IPS DF 4.7 (cell line): ENCODE measurements at regions not wholly inside any gene's neighbourhood (a gene's known extent, or its start where the extent isn't known, plus 50 kb on each side); places are given as distances from the start of the nearest gene placed in this dataset.
"Not testable (repeated sequence)": the region's sequence is repeated elsewhere in the genome, so short reads cannot be mapped to it uniquely, and the experiment has no call there.

ENCODE experiments used
- DNase-seq: peaks from one replicate; pipeline ENCODE4 v3.0.0-alpha.2; 2013; ENCODE audit warnings: low spot score; ENCODE audit errors: extremely low read depth

- DNase-seq = no peak
Observed at GRCh38 chr21:16215663-16216183, 485.9 kb downstream of the USP25 start.

- no peak for DNase-seq
Observed at GRCh38 chr21:16216288-16216962, 486.6 kb downstream of the USP25 start.

DNA sequence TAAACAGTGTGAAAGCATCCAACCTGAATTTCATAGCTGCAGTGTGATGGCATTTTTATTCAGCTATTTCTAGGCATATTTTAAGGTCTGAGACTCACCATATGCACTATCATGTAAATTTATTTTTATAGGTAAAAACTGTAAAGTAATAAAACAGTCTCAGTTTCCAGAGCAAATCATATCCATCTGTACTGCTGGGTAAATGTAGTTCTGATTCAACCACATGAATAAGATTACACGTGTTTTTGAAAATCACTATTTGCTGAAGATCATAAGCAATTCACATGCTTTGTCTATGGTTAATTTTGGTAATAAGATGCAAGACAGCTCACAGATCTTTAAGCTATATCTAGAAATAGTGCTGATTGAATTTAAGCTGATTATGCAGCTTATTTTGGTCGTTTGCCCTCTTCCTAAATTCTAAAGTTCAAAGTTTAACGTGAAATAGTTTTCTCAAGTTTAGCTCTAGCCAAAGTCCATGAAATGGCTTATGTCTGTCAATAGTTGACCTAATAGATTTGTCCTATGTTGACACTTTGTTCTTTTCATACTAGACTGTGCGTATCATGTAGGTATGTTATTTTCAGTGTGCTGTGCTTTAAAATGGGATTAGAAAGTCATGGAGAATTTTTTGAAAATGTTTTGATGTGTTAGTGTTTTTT lies 489.0 kb downstream of the USP25 start:
- DNase-seq = no peak

- not testable (repeated sequence) for DNase-seq
Observed at GRCh38 chr21:16224756-16225155, 495.0 kb downstream of the USP25 start.

DNA sequence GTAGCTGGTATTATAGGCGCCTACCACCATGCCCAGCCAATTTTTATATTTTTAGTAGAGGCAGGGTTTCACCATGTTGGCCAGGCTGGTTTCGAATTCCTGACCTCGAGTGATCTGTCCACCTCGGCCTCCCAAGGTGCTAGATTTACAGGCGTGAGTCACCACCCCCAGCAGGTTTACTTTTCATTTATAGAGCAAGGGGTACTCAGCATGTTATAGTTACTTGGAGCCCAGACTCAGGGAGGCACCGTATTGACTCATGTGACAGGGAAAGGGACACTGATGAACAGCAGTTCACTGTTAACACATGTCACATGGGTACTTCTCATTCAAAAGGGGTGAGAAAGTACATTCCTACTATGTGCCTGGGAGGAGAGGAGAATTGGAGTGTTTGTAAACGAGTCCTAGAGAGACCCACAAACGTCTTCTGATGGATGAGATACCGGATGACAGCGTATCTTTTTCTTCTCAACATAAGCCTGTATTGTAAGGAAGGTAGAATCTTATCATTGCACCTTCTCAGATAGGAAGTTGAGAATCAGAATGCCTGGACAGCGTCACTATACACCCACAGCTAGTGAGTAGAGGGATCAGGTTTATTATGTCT lies 510.0 kb downstream of the USP25 start:
- no peak for DNase-seq

DNA sequence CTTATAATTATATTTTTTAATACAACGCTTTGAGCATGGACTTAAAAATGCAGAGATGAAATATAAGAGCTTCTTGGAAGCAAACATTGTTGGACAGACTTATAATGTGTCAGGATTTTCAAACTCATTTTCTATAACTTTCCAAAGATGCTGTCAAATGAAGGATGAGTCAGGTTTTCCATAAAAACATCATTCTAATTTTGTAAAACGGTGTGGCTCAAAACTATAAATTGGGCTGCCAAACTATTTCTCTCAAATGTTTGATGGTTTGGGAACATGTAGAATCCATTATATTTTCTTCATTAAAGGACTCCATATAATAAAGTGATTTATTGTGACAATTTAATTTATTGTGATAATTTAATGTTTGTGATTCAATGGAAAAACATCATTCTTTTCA lies 511.2 kb downstream of the USP25 start:
- DNase-seq = no peak

- peak; percentile 38 for DNase-seq
Observed at GRCh38 chr21:16241479-16241963, 511.7 kb downstream of the USP25 start.

GRCh38 chr21:16243396-16243795 lies 513.6 kb downstream of the USP25 start:
- DNase-seq = no peak

DNA sequence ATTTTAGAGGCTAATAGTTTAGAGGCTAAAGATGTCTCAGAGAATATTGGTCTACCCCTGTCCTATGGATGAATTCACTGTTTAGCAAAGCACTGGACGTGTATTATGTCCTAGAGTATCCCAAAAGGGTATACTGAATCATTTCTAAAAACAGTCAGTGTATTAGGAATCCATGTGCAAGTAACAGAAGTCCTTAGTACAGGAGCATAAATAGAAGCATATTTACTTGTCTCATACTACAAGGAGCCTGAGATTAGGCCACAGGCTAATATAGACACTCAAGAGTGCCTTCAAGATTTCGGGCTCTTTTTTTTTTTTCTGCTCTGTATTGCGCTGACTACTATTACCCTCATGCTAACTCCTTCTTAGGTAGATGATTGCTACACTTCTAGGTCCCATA lies 518.9 kb downstream of the USP25 start:
- DNase-seq = no peak

DNA sequence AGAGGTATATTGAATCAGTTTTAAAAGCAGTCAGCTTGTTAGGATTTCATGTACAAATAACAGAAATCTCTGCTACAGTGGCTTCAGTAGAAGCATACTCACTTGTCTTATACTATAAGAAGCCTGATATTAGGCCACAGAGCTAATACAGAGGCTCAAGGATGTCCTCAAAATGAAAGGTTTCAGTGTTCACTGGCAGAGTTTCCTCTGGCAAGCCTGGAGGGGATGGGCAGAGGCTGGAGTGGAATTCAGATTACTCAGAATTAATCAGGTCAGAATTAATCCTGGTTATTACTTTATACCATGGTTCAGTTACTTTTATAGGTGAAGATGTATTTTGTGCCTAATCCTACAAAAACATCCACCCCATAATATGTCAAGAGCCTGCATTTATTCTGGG lies 520.5 kb downstream of the USP25 start:
- DNase-seq = no peak

- DNase-seq = no peak
Observed at GRCh38 chr21:16258844-16259611, 529.2 kb downstream of the USP25 start.

GRCh38 chr21:16262091-16262490 lies 532.3 kb downstream of the USP25 start:
- no peak for DNase-seq

- no peak for DNase-seq
Observed at GRCh38 chr21:16264319-16264718, 534.5 kb downstream of the USP25 start.

DNA sequence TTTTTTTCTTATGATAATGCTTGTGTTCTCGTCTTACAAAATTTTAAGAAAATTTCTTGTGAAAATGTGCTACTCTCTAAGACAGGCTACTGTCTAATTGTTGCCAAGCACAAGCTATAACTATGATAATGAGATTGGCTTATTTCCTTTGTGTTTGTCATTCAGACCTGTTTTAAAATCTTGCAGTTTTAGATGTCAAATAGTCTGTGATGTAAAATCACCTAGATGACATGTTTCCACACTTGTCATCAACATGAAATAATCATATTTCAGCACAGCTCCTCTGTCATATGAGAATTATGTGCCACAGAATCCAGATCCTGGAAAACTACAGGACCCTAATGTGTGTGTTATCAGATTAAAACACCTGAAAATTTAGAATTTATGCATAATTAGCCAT lies 539.7 kb downstream of the USP25 start:
- DNase-seq = no peak

DNA sequence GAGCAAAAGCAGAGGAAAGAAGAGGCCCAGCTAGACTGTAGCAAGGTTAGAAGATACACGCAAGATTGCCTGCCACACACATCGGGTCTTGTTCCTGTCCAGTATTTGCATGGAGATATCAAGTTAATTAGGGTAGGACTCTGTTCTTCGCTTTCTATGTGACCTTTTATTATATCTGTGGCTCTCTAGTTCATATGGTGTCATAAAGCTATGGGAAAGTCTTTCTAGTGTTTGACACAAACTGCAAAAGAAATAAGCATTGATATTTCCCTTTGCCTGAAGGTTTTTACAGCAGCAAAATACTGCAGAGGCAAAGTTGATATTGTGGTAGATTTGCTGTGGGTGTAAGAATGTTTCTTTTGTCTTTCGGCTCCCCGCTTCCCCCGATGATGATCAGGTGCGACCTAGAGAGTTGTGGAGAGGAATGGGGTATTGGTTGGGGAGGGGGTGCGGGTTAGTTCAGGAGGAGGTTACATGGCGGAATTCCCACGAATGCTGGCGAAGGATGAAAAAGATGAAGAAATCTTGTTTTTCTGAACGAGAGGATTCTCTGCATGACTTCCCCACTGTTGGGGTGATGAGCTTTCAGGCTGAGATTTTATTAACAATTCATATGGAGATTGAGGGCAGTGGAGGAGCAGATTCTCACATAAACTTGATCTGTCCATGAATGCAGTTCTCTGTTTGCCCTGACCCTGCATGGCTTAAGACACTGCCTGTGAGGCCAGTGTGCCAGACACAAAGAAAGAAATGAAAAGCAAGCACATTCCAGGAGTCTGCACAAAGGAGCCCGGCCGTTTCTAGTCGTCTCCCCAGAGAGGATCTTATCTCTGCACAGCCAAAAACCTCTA lies 550.2 kb downstream of the USP25 start:
- DNase-seq = no peak

DNA sequence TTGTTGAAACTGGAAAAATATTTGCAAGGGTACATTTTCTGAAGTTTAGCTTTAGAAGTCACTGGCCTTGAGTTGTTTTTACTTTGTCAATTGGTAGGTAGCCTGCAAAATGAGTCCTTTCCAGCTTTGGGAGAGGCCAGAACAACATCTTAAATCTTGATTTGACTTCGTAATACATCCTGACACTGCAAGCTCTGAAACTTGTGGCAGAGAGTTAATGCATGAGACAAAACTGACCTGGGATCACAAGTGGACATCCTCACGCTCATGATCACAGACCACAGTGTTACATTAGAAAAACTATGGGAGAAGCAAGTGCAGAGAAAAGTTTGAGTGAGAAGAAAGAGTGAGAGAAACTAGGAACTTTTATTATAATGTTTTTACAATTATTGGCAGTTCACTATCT lies 550.9 kb downstream of the USP25 start:
- DNase-seq = no peak

GRCh38 chr21:16283516-16283915 lies 553.7 kb downstream of the USP25 start:
- no peak for DNase-seq

GRCh38 chr21:16285605-16286126 lies 555.9 kb downstream of the USP25 start:
- no peak for DNase-seq

DNA sequence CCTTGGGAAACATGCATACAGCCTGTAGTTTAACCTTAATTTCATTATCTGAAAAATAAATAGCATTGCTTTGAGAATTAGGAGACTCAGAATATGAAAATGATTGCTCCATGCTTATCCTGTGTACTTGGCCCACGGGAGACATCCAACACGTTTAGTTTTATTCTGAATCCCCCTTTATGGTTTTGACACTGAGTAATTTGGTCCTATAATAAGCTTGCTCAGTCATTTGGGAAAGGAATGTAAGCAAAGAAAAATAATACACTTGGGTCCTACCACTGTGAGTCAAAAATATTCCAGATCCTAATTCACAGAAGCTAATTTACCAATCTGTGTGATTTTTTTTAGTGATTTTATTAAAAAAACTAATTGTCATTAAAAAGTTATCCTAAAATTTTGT lies 557.3 kb downstream of the USP25 start:
- no peak for DNase-seq

DNA sequence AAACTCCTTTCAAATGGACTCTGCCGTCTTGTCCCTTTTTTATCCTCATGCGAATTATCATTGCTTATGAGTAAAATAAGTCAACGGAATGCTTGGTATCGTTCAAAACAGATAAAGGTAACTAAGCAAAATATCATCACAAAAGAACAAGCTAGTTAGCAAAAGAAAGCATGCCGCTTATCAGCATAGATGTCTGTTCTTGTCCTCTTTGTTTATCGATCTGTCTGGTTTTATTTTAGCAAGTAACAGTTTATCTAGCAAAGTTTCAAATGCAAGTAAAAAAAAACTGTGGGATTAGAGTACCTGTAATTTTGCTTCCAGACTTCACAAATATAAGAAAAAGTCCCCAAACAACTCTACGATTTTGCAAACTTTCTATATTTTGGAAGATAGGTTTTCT lies 561.5 kb downstream of the USP25 start:
- DNase-seq = no peak

DNA sequence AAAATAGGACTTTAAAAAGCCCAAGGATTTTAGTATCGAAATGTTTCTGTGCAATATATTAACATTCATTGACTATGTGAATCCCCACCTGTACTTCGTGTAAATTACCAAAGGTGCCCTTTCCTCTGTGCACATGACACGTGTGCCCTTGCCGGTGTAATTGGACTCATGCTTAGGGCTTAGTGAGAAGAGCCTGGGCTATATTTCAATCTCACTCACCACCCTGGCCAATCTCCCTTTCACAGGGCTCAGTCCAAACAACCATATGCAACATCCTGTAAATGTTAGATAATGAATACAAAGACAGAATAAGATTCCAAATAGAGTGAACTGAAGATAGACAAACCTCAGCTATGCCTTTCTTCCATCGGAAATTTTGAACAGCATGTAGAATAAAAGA lies 564.3 kb downstream of the USP25 start:
- no peak for DNase-seq
